ENCODE measurements at regions not wholly inside any gene's neighbourhood (a gene's known extent, or its start where the extent isn't known, plus 50 kb on each side); places are given as distances from the start of the nearest gene placed in this dataset.

DNA sequence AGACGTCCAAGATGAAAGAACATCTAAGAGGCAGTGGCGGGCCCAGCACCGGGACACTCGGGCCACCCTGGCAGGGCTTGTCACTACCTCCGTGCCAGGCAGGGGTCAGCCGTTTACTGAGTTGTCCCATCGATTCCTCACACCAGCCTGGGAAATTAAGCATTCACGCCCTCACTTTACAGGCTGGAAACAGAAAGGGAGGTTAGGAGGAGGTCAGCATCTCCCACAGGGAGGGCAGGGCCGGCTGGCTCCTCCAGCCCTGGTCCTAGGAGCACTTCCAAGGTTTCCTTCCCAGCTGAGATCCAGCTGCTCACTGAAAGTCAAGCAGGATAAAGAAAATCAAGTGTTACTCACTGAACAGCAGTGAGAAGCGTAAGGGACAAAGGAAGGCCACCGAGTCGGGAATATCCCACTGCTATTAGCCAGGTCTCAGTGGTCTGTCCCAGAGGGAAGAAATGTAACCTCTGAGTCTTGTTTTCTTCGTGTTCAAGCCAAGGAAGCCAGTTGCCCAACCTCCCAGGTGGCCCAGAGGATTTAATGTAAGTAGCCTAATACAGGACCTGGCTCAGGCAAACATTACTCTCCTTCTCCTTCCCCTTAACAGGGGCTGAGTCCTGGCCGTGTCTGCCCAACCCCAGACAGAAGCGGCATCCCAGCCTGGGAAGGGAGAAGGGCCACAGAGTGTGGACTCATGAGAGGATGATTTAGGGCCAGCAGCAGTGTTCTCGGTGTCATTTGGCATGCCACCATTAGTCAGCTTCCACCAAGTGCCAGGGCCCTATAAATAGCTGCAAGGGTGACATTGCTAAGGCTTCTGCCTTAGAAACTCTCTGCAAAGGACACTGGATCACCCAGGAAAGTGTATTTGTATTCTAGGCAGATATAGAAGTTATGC lies 203.1 kb upstream of the GALNT2 start:
- TF ChIP-seq, protein P1, sequence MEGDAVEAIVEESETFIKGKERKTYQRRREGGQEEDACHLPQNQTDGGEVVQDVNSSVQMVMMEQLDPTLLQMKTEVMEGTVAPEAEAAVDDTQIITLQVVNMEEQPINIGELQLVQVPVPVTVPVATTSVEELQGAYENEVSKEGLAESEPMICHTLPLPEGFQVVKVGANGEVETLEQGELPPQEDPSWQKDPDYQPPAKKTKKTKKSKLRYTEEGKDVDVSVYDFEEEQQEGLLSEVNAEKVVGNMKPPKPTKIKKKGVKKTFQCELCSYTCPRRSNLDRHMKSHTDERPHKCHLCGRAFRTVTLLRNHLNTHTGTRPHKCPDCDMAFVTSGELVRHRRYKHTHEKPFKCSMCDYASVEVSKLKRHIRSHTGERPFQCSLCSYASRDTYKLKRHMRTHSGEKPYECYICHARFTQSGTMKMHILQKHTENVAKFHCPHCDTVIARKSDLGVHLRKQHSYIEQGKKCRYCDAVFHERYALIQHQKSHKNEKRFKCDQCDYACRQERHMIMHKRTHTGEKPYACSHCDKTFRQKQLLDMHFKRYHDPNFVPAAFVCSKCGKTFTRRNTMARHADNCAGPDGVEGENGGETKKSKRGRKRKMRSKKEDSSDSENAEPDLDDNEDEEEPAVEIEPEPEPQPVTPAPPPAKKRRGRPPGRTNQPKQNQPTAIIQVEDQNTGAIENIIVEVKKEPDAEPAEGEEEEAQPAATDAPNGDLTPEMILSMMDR (IDR thresholded peaks at IDR 0.05): no peak
- TF ChIP-seq EP300 (IDR thresholded peaks at IDR 0.05) (no peak), POLR2A (IDR thresholded peaks at IDR 0.05; ENCODE audit: low read depth) (no peak), POLR2AphosphoS5 (IDR thresholded peaks at IDR 0.05) (no peak)

Measured in esophagus muscularis mucosa (tissue), 4 donors.